Smooth muscle cell (in vitro differentiated cells): ENCODE measurements at regions not wholly inside any gene's neighbourhood (a gene's known extent, or its start where the extent isn't known, plus 50 kb on each side); places are given as distances from the start of the nearest gene placed in this dataset.

Source experiments
- DNase-seq: peaks from one replicate; lab custom pipeline; 2025; ENCODE audit not compliant: unreplicated experiment; lab: John Stamatoyannopoulos, UW
- H2AFZ ChIP-seq: fragments of 200-600 bp; sonication (generic); 2 replicates; pipeline ENCODE4 v1.6.0; 2016; ENCODE audit warnings: antibody characterized with exemption, low read depth, mild to moderate bottlenecking
- H3F3A ChIP-seq: fragments of 200-600 bp; sonication (generic); 2 replicates; pipeline ENCODE4 v1.6.0; 2017; ENCODE audit warnings: antibody characterized with exemption, low read depth
- H3K27ac ChIP-seq: fragments of 200-600 bp; sonication (generic); 2 replicates; pipeline ENCODE4 v1.5.1; 2016; ENCODE audit warnings: low read depth, mild to moderate bottlenecking
- H3K27me3 ChIP-seq: fragments of 200-600 bp; sonication (generic); 2 replicates; pipeline ENCODE4 v1.6.1; 2016; ENCODE audit warnings: low read depth, mild to moderate bottlenecking
- H3K36me3 ChIP-seq: fragments of 200-600 bp; sonication (generic); 2 replicates; pipeline ENCODE4 v1.5.1; 2016; ENCODE audit warnings: low read depth
- H3K4me1 ChIP-seq: fragments of 200-600 bp; sonication (generic); 2 replicates; pipeline ENCODE4 v1.5.1; 2016; ENCODE audit warnings: low read depth
- H3K4me2 ChIP-seq: fragments of 200-600 bp; sonication (generic); 2 replicates; pipeline ENCODE4 v1.6.0; 2016; ENCODE audit warnings: mild to moderate bottlenecking
- H3K4me3 ChIP-seq: fragments of 200-600 bp; sonication (generic); 2 replicates; pipeline ENCODE4 v1.5.1; 2016; ENCODE audit warnings: mild to moderate bottlenecking
- H3K79me2 ChIP-seq: fragments of 200-600 bp; sonication (generic); 2 replicates; pipeline ENCODE4 v1.6.0; 2016; ENCODE audit warnings: low read depth, mild to moderate bottlenecking
- H3K9ac ChIP-seq: fragments of 200-600 bp; sonication (generic); 2 replicates; pipeline ENCODE4 v1.6.0; 2016; ENCODE audit warnings: low read depth
- H3K9me3 ChIP-seq: fragments of 200-600 bp; sonication (generic); replicated peaks from 2 replicates; pipeline ENCODE4 v1.5.1; 2016; ENCODE audit warnings: low read depth
- H4K20me1 ChIP-seq: fragments of 200-600 bp; sonication (generic); 2 replicates; pipeline ENCODE4 v1.6.0; 2016; ENCODE audit warnings: low read depth
- WGBS: methylation state at CpG from one replicate; pipeline ENCODE4 v1.1.7; 2016; ENCODE audit warnings: low lambda C conversion rate; 5-methylcytosine and 5-hydroxymethylcytosine counted together
- TF ChIP-seq, protein P1 (sequence below): fragments of 200-600 bp; sonication (generic); IDR thresholded peaks from 2 replicates; pipeline ENCODE4 v1.5.1; 2017; ENCODE audit warnings: borderline replicate concordance, mild to moderate bottlenecking, antibody characterized with exemption; ENCODE audit not compliant: insufficient read depth, poor library complexity, severe bottlenecking

DNA sequence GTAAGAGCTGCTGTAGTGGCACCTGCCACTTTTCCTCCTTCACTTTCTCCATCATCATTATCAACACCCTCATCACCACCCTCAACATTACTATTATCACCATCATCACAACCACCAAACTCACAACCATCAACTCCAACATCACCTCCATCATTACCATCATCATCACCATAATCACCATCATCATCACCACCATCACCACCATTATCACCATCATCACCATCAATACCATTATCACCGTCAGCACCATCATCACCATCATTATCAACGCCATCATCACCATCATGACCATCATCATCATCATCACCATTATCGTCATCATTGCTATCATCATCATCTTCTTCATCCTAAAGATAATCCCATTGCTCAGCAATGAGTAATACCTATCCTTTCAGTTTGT lies 255.8 kb downstream of the CYRIA start:
- Histone ChIP-seq H4K20me1 (no peaks in the 10 kb centered on the region), H3F3A (no peaks in the 10 kb centered on the region), H3K9me3 (no peaks in the 10 kb centered on the region), H3K4me3 (no peak overlapping the region), H3K27me3 (peaks cover 3% of the 10 kb centered on the region), H3K4me1 (peaks cover 15% of the 10 kb centered on the region), H2AFZ (no peak overlapping the region), H3K4me2 (no peak overlapping the region), H3K79me2 (no peaks in the 10 kb centered on the region), H3K9ac (no peak overlapping the region), H3K27ac (no peak overlapping the region), H3K36me3 (no peaks in the 10 kb centered on the region)
- TF ChIP-seq, protein P1, sequence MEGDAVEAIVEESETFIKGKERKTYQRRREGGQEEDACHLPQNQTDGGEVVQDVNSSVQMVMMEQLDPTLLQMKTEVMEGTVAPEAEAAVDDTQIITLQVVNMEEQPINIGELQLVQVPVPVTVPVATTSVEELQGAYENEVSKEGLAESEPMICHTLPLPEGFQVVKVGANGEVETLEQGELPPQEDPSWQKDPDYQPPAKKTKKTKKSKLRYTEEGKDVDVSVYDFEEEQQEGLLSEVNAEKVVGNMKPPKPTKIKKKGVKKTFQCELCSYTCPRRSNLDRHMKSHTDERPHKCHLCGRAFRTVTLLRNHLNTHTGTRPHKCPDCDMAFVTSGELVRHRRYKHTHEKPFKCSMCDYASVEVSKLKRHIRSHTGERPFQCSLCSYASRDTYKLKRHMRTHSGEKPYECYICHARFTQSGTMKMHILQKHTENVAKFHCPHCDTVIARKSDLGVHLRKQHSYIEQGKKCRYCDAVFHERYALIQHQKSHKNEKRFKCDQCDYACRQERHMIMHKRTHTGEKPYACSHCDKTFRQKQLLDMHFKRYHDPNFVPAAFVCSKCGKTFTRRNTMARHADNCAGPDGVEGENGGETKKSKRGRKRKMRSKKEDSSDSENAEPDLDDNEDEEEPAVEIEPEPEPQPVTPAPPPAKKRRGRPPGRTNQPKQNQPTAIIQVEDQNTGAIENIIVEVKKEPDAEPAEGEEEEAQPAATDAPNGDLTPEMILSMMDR = no peak
- DNase-seq = no peak
- 94% methylated on average over 3 of the region's 3 CpGs for WGBS

DNA sequence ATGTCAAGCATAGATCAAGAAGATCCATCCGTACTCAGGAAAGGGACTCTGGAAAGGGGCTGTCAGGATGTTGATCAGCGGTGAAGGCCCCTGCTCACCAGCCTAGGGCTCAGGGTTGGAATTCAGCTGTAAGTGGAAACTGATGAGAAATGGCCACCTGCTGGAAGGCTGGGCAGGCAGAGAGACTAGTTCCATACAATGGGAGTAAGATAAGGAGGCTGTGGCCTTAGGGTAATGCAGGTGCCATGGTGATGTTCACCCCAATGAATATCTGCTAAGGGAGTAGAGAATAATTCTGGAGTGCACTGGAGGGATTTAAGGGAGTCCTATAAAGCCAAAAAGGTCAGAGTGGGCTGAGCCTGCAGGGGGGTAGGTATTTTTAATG lies 256.6 kb downstream of the CYRIA start:
- 86% methylated on average over 2 of the region's 2 CpGs for WGBS
- Histone ChIP-seq H3K9ac (no peak overlapping the region), H3K27me3 (peaks cover 11% of the 10 kb centered on the region), H3F3A (no peaks in the 10 kb centered on the region), H3K4me2 (no peak overlapping the region), H3K4me3 (no peak overlapping the region), H3K27ac (no peak overlapping the region), H3K36me3 (no peaks in the 10 kb centered on the region), H4K20me1 (no peaks in the 10 kb centered on the region), H2AFZ (no peak overlapping the region), H3K9me3 (no peaks in the 10 kb centered on the region), H3K79me2 (no peaks in the 10 kb centered on the region), H3K4me1 (peaks cover 15% of the 10 kb centered on the region)
- TF ChIP-seq, protein P1 = no peak
- DNase-seq = no peak

DNA sequence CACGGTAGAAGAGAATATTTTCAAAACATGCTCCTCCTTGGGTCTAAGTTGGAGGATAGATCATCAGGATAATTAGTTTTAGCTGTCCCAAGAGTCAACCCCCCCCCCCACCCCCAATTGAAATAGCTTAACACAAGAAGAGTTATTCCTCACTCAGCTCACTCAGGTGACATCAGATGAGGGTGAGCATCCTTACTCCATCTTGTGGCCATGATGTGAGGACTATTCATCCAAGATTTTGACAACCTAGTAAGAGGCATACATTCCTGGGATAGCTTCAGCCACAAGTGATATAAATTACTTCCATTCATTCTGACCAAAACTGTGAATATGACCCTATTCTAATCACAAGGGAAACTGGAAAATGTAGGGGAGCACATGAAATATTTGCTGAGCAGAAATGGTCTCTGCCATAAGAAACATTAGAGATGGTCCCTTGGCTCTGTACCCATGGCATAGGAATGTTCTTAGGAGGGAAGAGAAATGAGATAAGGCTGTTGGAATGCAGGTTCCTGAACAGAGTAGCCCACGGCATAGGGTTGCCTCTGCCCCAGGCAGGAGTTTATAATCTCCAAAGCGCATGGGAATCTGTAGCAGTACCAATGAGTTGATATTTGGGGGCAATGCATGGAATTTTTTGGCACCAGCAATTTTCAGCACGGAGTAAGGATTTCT lies 257.2 kb downstream of the CYRIA start:
- no peak overlapping the region for H2AFZ ChIP-seq
- no peak overlapping the region for H3K9ac ChIP-seq
- H3F3A ChIP-seq = no peaks in the 10 kb centered on the region
- no peaks in the 10 kb centered on the region for H3K79me2 ChIP-seq
- H3K27me3 ChIP-seq = peaks cover 17% of the 10 kb centered on the region
- no peaks in the 10 kb centered on the region for H3K36me3 ChIP-seq
- TF ChIP-seq, protein P1 = no peak
- no peaks in the 10 kb centered on the region for H3K9me3 ChIP-seq
- DNase-seq = no peak
- H3K4me3 ChIP-seq = no peak overlapping the region
- peaks cover 15% of the 10 kb centered on the region for H3K4me1 ChIP-seq
- H3K27ac ChIP-seq = no peak overlapping the region
- no peaks in the 10 kb centered on the region for H4K20me1 ChIP-seq
- no peak overlapping the region for H3K4me2 ChIP-seq
- 72% methylated on average over 4 of the region's 4 CpGs for WGBS

DNA sequence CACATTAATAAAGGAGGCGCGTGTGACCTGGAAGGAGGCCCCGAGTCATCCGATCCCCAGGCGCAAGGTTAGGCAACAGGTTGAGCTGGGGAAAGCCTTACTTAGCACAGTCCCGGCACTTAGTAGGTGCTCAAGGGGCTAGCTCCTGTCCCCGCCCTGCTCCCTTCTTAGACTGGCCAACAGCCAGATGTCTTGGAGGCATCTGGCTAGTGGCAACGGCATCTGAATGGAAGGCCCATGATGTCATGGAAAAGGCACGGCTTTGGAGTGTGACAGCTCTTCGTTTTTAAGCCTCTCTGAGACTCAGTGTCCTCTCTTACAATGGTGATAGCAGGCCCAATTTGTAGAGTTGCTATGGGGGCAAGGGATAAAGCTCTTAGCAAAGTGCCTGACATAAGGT lies 258.3 kb downstream of the CYRIA start:
- Histone ChIP-seq H2AFZ (no peak overlapping the region), H3K9ac (no peak overlapping the region), H3K27me3 (peaks cover 23% of the 10 kb centered on the region)

More for the DNA sequence above, 258.3 kb downstream of the CYRIA start:
- H3K27ac ChIP-seq = no peak overlapping the region
- no peaks in the 10 kb centered on the region for H3K9me3 ChIP-seq
- TF ChIP-seq, protein P1 = no peak
- no peak overlapping the region for H3K4me2 ChIP-seq
- H3K4me1 ChIP-seq = peaks cover 15% of the 10 kb centered on the region
- H3K4me3 ChIP-seq = no peak overlapping the region
- H3K36me3 ChIP-seq = no peaks in the 10 kb centered on the region
- H4K20me1 ChIP-seq = no peaks in the 10 kb centered on the region
- WGBS = 71% methylated on average over 10 of the region's 10 CpGs
- no peaks in the 10 kb centered on the region for H3K79me2 ChIP-seq
- H3F3A ChIP-seq = no peaks in the 10 kb centered on the region
- DNase-seq = no peak
